ENCODE measurements at regions not wholly inside any gene's neighbourhood (a gene's known extent, or its start where the extent isn't known, plus 50 kb on each side); places are given as distances from the start of the nearest gene placed in this dataset.

DNA sequence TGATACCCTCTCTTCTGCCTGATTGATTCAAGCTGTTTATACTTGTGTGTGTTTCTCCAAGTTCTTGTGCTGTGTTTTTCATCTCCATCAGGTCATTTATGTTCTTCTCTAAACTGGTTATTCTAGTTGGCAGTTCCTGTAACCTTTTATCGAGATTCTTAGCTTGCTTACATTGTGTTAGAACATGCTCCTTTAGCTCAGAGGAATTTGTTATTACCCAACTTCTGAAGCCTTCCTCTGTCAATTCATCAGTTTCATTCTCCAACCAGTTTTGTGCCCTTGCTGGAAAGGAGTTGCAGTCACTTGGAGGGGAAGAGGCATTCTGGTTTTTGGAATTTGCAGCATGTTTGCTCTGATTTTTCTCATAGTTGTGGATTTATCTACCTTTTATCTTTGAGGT lies 126.2 kb upstream of the FTMT start:
- WGBS, 2 donors (ENCODE audit: low coverage in 1 of 2), result 60% methylated on average over 1 of the region's 1 CpG; no CpG with 5 or more reads in 1 of the 2 donors
- no peak for TF ChIP-seq EP300 (IDR thresholded peaks at IDR 0.05)
- no peak for TF ChIP-seq POLR2A (IDR thresholded peaks at IDR 0.05)
- TF ChIP-seq, protein P1, sequence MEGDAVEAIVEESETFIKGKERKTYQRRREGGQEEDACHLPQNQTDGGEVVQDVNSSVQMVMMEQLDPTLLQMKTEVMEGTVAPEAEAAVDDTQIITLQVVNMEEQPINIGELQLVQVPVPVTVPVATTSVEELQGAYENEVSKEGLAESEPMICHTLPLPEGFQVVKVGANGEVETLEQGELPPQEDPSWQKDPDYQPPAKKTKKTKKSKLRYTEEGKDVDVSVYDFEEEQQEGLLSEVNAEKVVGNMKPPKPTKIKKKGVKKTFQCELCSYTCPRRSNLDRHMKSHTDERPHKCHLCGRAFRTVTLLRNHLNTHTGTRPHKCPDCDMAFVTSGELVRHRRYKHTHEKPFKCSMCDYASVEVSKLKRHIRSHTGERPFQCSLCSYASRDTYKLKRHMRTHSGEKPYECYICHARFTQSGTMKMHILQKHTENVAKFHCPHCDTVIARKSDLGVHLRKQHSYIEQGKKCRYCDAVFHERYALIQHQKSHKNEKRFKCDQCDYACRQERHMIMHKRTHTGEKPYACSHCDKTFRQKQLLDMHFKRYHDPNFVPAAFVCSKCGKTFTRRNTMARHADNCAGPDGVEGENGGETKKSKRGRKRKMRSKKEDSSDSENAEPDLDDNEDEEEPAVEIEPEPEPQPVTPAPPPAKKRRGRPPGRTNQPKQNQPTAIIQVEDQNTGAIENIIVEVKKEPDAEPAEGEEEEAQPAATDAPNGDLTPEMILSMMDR (IDR thresholded peaks at IDR 0.05), result no peak
- TF ChIP-seq POLR2AphosphoS5 (IDR thresholded peaks at IDR 0.05), result no peak
- no peaks in the 10 kb centered on the region for H3K36me3 ChIP-seq
- no peak overlapping the region for H3K4me3 ChIP-seq
- no peaks in the 10 kb centered on the region for H3K27me3 ChIP-seq
- no peak for ATAC-seq
- no peaks in the 10 kb centered on the region for H3K9me3 ChIP-seq
- no peak overlapping the region for H3K27ac ChIP-seq
- no peaks in the 10 kb centered on the region for H3K4me1 ChIP-seq

DNA sequence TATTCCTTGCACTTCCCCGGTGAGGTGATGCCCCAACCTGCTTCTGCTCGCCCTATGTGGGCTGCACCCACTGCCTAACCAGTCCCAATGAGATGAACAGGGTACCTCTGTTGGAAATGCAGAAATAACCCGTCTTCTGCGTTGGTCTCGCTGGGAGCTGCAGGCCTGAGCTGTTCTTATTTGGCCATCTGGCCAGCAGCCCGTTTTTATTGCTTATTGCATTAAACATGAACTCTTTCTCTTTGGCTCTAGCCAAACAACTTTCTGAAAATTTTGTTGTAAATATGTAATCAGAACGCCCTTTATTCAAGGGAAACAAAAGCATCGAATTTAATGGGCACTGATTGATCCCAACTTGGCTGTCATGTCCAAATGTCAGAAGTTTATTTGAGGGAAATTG lies 124.7 kb upstream of the FTMT start:
- Histone ChIP-seq H3K4me1 (no peaks in the 10 kb centered on the region), H3K9me3 (no peaks in the 10 kb centered on the region), H3K27ac (no peak overlapping the region), H3K4me3 (no peak overlapping the region), H3K27me3 (no peaks in the 10 kb centered on the region), H3K36me3 (no peaks in the 10 kb centered on the region)
- TF ChIP-seq POLR2AphosphoS5 (IDR thresholded peaks at IDR 0.05), result no peak
- no peak for TF ChIP-seq EP300 (IDR thresholded peaks at IDR 0.05)
- no peak for TF ChIP-seq POLR2A (IDR thresholded peaks at IDR 0.05)
- TF ChIP-seq, protein P1 (IDR thresholded peaks at IDR 0.05), result no peak
- no peak for ATAC-seq
- 67 to 74% methylated on average over 6 to 8 of the region's 8 CpGs for WGBS, 2 donors (ENCODE audit: low coverage in 1 of 2)

DNA sequence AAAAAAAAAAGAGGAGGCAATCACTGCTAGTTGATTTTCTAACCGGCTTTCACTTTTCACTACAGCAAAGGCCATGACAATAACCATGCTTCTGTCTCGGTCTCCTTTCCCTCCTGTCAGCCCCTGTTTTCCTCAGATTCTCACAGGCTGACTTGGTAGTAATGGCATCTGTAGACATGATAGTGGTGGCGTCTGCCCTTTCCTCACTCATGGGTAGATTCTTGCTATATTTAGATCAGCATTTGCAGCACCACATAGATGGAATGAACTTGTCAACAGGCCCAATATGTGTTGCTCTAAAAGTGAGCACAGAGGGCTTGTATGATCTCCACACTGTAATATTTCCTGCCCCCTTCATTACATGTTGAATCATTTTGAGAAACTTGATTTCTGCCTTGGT lies 120.3 kb upstream of the FTMT start:
- 52 to 59% methylated on average over 3 of the region's 3 CpGs for WGBS, 2 donors (ENCODE audit: low coverage in 1 of 2)
- Histone ChIP-seq H3K27ac (no peak overlapping the region), H3K9me3 (no peaks in the 10 kb centered on the region), H3K27me3 (no peaks in the 10 kb centered on the region), H3K4me3 (no peak overlapping the region), H3K36me3 (no peaks in the 10 kb centered on the region), H3K4me1 (no peaks in the 10 kb centered on the region)
- no peak for ATAC-seq
- TF ChIP-seq POLR2A (IDR thresholded peaks at IDR 0.05), result no peak
- TF ChIP-seq, protein P1 (IDR thresholded peaks at IDR 0.05), result no peak
- no peak for TF ChIP-seq POLR2AphosphoS5 (IDR thresholded peaks at IDR 0.05)
- TF ChIP-seq EP300 (IDR thresholded peaks at IDR 0.05), result no peak

DNA sequence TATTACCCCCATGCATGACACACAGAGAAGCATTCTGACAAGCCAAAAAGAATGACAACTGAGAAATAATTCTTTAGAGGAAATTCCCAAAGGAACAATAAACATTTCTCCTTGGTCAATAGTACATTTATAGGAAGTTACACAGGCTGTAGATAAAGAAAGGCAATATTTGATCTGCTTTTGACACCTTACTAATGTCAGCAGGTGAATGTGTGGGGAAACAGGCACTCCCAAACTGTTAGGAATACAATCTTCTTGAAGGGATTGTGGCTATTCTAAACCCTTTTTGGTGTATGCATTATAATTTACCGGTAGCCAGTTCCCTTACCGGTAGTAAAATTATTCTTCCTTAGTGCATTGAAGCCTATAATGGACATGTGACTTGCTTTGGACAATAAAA lies 116.1 kb upstream of the FTMT start:
- Histone ChIP-seq H3K27me3 (no peaks in the 10 kb centered on the region), H3K4me3 (no peak overlapping the region), H3K4me1 (no peaks in the 10 kb centered on the region), H3K36me3 (no peaks in the 10 kb centered on the region), H3K27ac (no peak overlapping the region), H3K9me3 (no peaks in the 10 kb centered on the region)
- WGBS, 2 donors (ENCODE audit: low coverage in 1 of 2), result 93 to 97% methylated on average over 2 of the region's 2 CpGs
- TF ChIP-seq, protein P1 (IDR thresholded peaks at IDR 0.05), result no peak
- TF ChIP-seq POLR2A (IDR thresholded peaks at IDR 0.05) (no peak), POLR2AphosphoS5 (IDR thresholded peaks at IDR 0.05) (no peak), EP300 (IDR thresholded peaks at IDR 0.05) (no peak)
- no peak for ATAC-seq

DNA sequence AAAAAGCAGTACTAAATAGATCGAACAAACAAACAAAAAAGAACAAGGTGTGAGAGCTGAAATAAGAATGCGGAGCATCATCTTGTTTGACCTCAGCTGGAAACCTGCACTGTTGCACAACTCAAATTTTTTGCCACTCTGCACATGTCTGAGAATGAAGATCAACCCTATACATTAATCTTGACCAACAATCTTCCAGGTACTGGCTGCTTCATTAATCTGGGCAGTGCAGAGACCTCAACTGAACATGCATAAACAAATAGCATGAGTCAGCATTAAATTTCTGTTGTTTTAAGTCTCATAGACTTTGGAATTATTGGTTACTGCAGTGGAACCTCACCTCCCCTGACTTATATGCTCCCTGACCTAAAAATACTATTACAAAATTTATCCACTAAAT lies 114.6 kb upstream of the FTMT start:
- ATAC-seq, result no peak

More for the DNA sequence above, 114.6 kb upstream of the FTMT start:
- H3K27me3 ChIP-seq, result no peaks in the 10 kb centered on the region
- H3K36me3 ChIP-seq, result no peaks in the 10 kb centered on the region
- H3K4me1 ChIP-seq, result no peaks in the 10 kb centered on the region
- 91 to 92% methylated on average over 2 of the region's 2 CpGs for WGBS, 2 donors (ENCODE audit: low coverage in 1 of 2)
- TF ChIP-seq, protein P1 (IDR thresholded peaks at IDR 0.05), result no peak
- no peak for TF ChIP-seq EP300 (IDR thresholded peaks at IDR 0.05)
- TF ChIP-seq POLR2A (IDR thresholded peaks at IDR 0.05), result no peak
- TF ChIP-seq POLR2AphosphoS5 (IDR thresholded peaks at IDR 0.05), result no peak
- H3K9me3 ChIP-seq, result no peaks in the 10 kb centered on the region
- no peak overlapping the region for H3K4me3 ChIP-seq
- no peak overlapping the region for H3K27ac ChIP-seq
